ENCODE measurements at regions not wholly inside any gene's neighbourhood (a gene's known extent, or its start where the extent isn't known, plus 50 kb on each side); places are given as distances from the start of the nearest gene placed in this dataset.

GRCh38 chr11:112570333-112570732 is 309.7 kb upstream of the PLET1 start:
- ATAC-seq (no peak), DNase-seq (no peak)
- peaks cover 0 to 4% (median 0%) of the 10 kb centered on the region in 9 donors for H3K27me3 ChIP-seq
- H3K4me1 ChIP-seq, result no peaks in the 10 kb centered on the region
- intact Hi-C loops (cut with DNase I), result no loop called here
- TF ChIP-seq POLR2A (IDR thresholded peaks at IDR 0.05) (no peak), CTCF (IDR thresholded peaks at IDR 0.05) (no peak)
- WGBS, 4 donors, result 60 to 73% (median 70%) methylated on average over 6 of the region's 6 CpGs
- H3K27ac ChIP-seq, result no peak overlapping the region
- no peaks in the 10 kb centered on the region for H3K9me3 ChIP-seq
- H3K36me3 ChIP-seq, result no peaks in the 10 kb centered on the region
- no peak overlapping the region for H3K4me3 ChIP-seq

GRCh38 chr11:112579282-112579681 is 318.6 kb upstream of the PLET1 start:
- no peaks in the 10 kb centered on the region for H3K36me3 ChIP-seq
- TF ChIP-seq CTCF (IDR thresholded peaks at IDR 0.05) (no peak), POLR2A (IDR thresholded peaks at IDR 0.05) (no peak)
- no peak overlapping the region for H3K4me3 ChIP-seq
- intact Hi-C loops (cut with DNase I), result no loop called here
- no peaks in the 10 kb centered on the region for H3K9me3 ChIP-seq
- peak overlapping the region in 3 of 12 donors; percentile 24 to 70 (median 36) for H3K27ac ChIP-seq
- H3K27me3 ChIP-seq, result no peaks in the 10 kb centered on the region
- H3K4me1 ChIP-seq, result peaks cover 0 to 28% (median 1%) of the 10 kb centered on the region in 12 donors
- 20 to 34% (median 24%) methylated on average over 3 of the region's 3 CpGs for WGBS, 4 donors
- peak in 3 of 4 donors; percentile 41 to 64 (median 43) for ATAC-seq
- DNase-seq, result peak in 1 of 5 donors; percentile 33

GRCh38 chr11:112580864-112581263 is 320.2 kb upstream of the PLET1 start:
- Histone ChIP-seq H3K27ac (peak overlapping the region in 11 of 12 donors; percentile 9 to 80 (median 66)), H3K4me1 (peaks cover 0 to 28% (median 1%) of the 10 kb centered on the region in 12 donors), H3K27me3 (no peaks in the 10 kb centered on the region), H3K4me3 (no peak overlapping the region), H3K36me3 (no peaks in the 10 kb centered on the region), H3K9me3 (no peaks in the 10 kb centered on the region)
- TF ChIP-seq POLR2A (IDR thresholded peaks at IDR 0.05), result no peak
- TF ChIP-seq CTCF (IDR thresholded peaks at IDR 0.05), result no peak
- ATAC-seq (peak; percentile 49 to 78 (median 56)), DNase-seq (no peak)
- intact Hi-C loops (cut with DNase I), result loop anchor here in 6 of 10 donors (5.0 to 10.0 kb wide), 6 partner anchors 204 to 534 kb away; partner anchors contain the start of gene NCAM1 (in 4 of the 6)

- intact Hi-C loops (cut with DNase I), result loop anchor here in 6 of 10 donors (5.0 to 10.0 kb wide), 6 partner anchors 203 to 533 kb away; partner anchors contain the start of gene NCAM1 (in 4 of the 6)
- TF ChIP-seq POLR2A (IDR thresholded peaks at IDR 0.05) (no peak), CTCF (IDR thresholded peaks at IDR 0.05) (no peak)
- Histone ChIP-seq H3K4me3 (no peak overlapping the region), H3K27ac (peak overlapping the region in 9 of 12 donors; percentile 52 to 80 (median 67)), H3K27me3 (no peaks in the 10 kb centered on the region), H3K4me1 (peaks cover 0 to 28% (median 1%) of the 10 kb centered on the region in 12 donors), H3K9me3 (no peaks in the 10 kb centered on the region), H3K36me3 (no peaks in the 10 kb centered on the region)
- ATAC-seq, result no peak
- DNase-seq, result no peak
- WGBS, 4 donors, result 51 to 63% (median 60%) methylated on average over 4 of the region's 4 CpGs
Measured at GRCh38 chr11:112581747-112582146, 321.1 kb upstream of the PLET1 start.
